Karpas-422 (cell line): ENCODE measurements at regions not wholly inside any gene's neighbourhood (a gene's known extent, or its start where the extent isn't known, plus 50 kb on each side); places are given as distances from the start of the nearest gene placed in this dataset.
A peak's percentile ranks its signal among the peaks of the same experiment; 100 is the strongest.

Source experiments
- DNase-seq: peaks from one replicate; pipeline ENCODE4 v3.0.0-alpha.2; 2015
- H2AFZ ChIP-seq: fragments of 200-600 bp; sonication (generic); 2 replicates; pipeline ENCODE4 v1.6.1; 2014; ENCODE audit warnings: antibody characterized with exemption, low read length, mixed read lengths
- H3K27ac ChIP-seq: fragments of 200-600 bp; sonication (generic); 2 replicates; pipeline ENCODE4 v1.5.1; 2014; ENCODE audit warnings: mild to moderate bottlenecking, low read length, moderate library complexity
- H3K27me3 ChIP-seq: fragments of 200-600 bp; sonication (generic); 2 replicates; pipeline ENCODE4 v1.6.1; 2014; ENCODE audit warnings: low read length, mixed read lengths
- H3K36me3 ChIP-seq: fragments of 200-600 bp; sonication (generic); 2 replicates; pipeline ENCODE4 v1.6.1; 2014; ENCODE audit warnings: low read length, mixed read lengths; ENCODE audit not compliant: insufficient read depth
- H3K4me1 ChIP-seq: fragments of 200-600 bp; sonication (generic); 2 replicates; pipeline ENCODE4 v1.6.1; 2014; ENCODE audit warnings: mild to moderate bottlenecking, low read length, mixed read lengths
- H3K4me2 ChIP-seq: fragments of 200-600 bp; sonication (generic); 2 replicates; pipeline ENCODE4 v1.6.1; 2014; ENCODE audit warnings: low read length, low read depth, mild to moderate bottlenecking; ENCODE audit not compliant: poor library complexity, severe bottlenecking
- H3K4me3 ChIP-seq: fragments of 200-600 bp; sonication (generic); 2 replicates; pipeline ENCODE4 v1.5.1; 2014; ENCODE audit warnings: mild to moderate bottlenecking, antibody characterized with exemption, low read length, mixed read lengths
- H3K79me2 ChIP-seq: fragments of 200-600 bp; sonication (generic); 2 replicates; pipeline ENCODE4 v1.6.1; 2014; ENCODE audit warnings: mild to moderate bottlenecking, low read length, mixed read lengths
- H3K9ac ChIP-seq: fragments of 200-600 bp; sonication (generic); 2 replicates; pipeline ENCODE4 v1.6.0; 2014; ENCODE audit warnings: low read length
- H3K9me2 ChIP-seq: fragments of 200-600 bp; sonication (generic), shearing (Covaris generic); replicated peaks from 2 replicates; pipeline ENCODE4 v1.6.0; 2014; ENCODE audit warnings: mild to moderate bottlenecking, low read length, moderate library complexity; ENCODE audit not compliant: insufficient read depth
- H3K9me3 ChIP-seq: fragments of 300-700, 200-600 bp; sonication (generic); 2 replicates; pipeline ENCODE4 v1.6.1; 2014; ENCODE audit warnings: low read length, mixed read lengths
- H4K20me1 ChIP-seq: fragments of 200-600 bp; sonication (generic); 2 replicates; pipeline ENCODE4 v1.6.1; 2014; ENCODE audit warnings: mild to moderate bottlenecking, antibody characterized with exemption, low read length, low read depth; ENCODE audit not compliant: insufficient read depth

GRCh38 chr3:40968666-40969065 is 230.6 kb upstream of the CTNNB1 start:
- H3K27ac ChIP-seq = no peak overlapping the region
- H3K79me2 ChIP-seq = no peaks in the 10 kb centered on the region
- no peak overlapping the region for H3K9ac ChIP-seq
- no peak overlapping the region for H3K4me3 ChIP-seq
- H4K20me1 ChIP-seq = no peaks in the 10 kb centered on the region
- H3K4me1 ChIP-seq = peaks cover 10% of the 10 kb centered on the region
- H3K4me2 ChIP-seq = no peak overlapping the region
- H3K9me3 ChIP-seq = no peaks in the 10 kb centered on the region
- no peaks in the 10 kb centered on the region for H3K9me2 ChIP-seq
- no peak overlapping the region for H2AFZ ChIP-seq
- no peaks in the 10 kb centered on the region for H3K36me3 ChIP-seq
- DNase-seq = no peak
- no peaks in the 10 kb centered on the region for H3K27me3 ChIP-seq

GRCh38 chr3:40969341-40969740 is 230.0 kb upstream of the CTNNB1 start:
- Histone ChIP-seq H3K4me3 (no peak overlapping the region), H3K9me2 (no peaks in the 10 kb centered on the region), H3K27ac (no peak overlapping the region), H3K9ac (no peak overlapping the region), H3K9me3 (no peaks in the 10 kb centered on the region), H3K4me1 (peaks cover 10% of the 10 kb centered on the region), H2AFZ (no peak overlapping the region), H3K27me3 (no peaks in the 10 kb centered on the region), H3K79me2 (no peaks in the 10 kb centered on the region), H3K4me2 (no peak overlapping the region), H4K20me1 (no peaks in the 10 kb centered on the region), H3K36me3 (no peaks in the 10 kb centered on the region)
- no peak for DNase-seq

GRCh38 chr3:40969756-40970466 is 229.4 kb upstream of the CTNNB1 start:
- Histone ChIP-seq H3K4me2 (no peak overlapping the region), H4K20me1 (no peaks in the 10 kb centered on the region), H3K79me2 (no peaks in the 10 kb centered on the region), H3K27me3 (no peaks in the 10 kb centered on the region), H3K9me2 (no peaks in the 10 kb centered on the region), H2AFZ (no peak overlapping the region), H3K9ac (no peak overlapping the region), H3K27ac (no peak overlapping the region), H3K36me3 (no peaks in the 10 kb centered on the region), H3K4me3 (no peak overlapping the region), H3K9me3 (no peaks in the 10 kb centered on the region), H3K4me1 (peaks cover 10% of the 10 kb centered on the region)
- no peak for DNase-seq

GRCh38 chr3:40971191-40972168 is 227.8 kb upstream of the CTNNB1 start:
- Histone ChIP-seq H3K27ac (no peak overlapping the region), H3K4me1 (peaks cover 10% of the 10 kb centered on the region), H3K4me2 (peak overlapping the region; percentile 34), H3K9me2 (no peaks in the 10 kb centered on the region), H2AFZ (no peak overlapping the region), H3K4me3 (no peak overlapping the region), H3K27me3 (no peaks in the 10 kb centered on the region), H3K9me3 (no peaks in the 10 kb centered on the region), H3K36me3 (no peaks in the 10 kb centered on the region), H3K9ac (no peak overlapping the region), H4K20me1 (no peaks in the 10 kb centered on the region), H3K79me2 (no peaks in the 10 kb centered on the region)
- DNase-seq = peak; percentile 44

GRCh38 chr3:40972350-40972749 is 227.0 kb upstream of the CTNNB1 start:
- Histone ChIP-seq H3K79me2 (no peaks in the 10 kb centered on the region), H3K27ac (no peak overlapping the region), H3K9me2 (no peaks in the 10 kb centered on the region), H3K9ac (no peak overlapping the region), H3K4me3 (no peak overlapping the region), H3K27me3 (no peaks in the 10 kb centered on the region), H3K36me3 (no peaks in the 10 kb centered on the region), H2AFZ (no peak overlapping the region), H4K20me1 (no peaks in the 10 kb centered on the region), H3K4me2 (no peak overlapping the region), H3K9me3 (no peaks in the 10 kb centered on the region), H3K4me1 (peaks cover 10% of the 10 kb centered on the region)
- no peak for DNase-seq

GRCh38 chr3:40973141-40973540 is 226.2 kb upstream of the CTNNB1 start:
- H3K4me3 ChIP-seq = no peak overlapping the region
- no peaks in the 10 kb centered on the region for H3K36me3 ChIP-seq
- H3K4me2 ChIP-seq = no peak overlapping the region
- no peaks in the 10 kb centered on the region for H3K27me3 ChIP-seq
- DNase-seq = no peak
- H2AFZ ChIP-seq = no peak overlapping the region
- H3K9ac ChIP-seq = no peak overlapping the region
- no peaks in the 10 kb centered on the region for H3K9me3 ChIP-seq
- no peaks in the 10 kb centered on the region for H4K20me1 ChIP-seq
- no peak overlapping the region for H3K27ac ChIP-seq
- no peaks in the 10 kb centered on the region for H3K79me2 ChIP-seq
- no peaks in the 10 kb centered on the region for H3K9me2 ChIP-seq
- peaks cover 10% of the 10 kb centered on the region for H3K4me1 ChIP-seq

- no peaks in the 10 kb centered on the region for H3K27me3 ChIP-seq
Observed at GRCh38 chr3:40975711-40976121, 223.6 kb upstream of the CTNNB1 start.

GRCh38 chr3:40976241-40976640 is 223.1 kb upstream of the CTNNB1 start:
- Histone ChIP-seq H2AFZ (no peak overlapping the region), H3K4me1 (peaks cover 9% of the 10 kb centered on the region), H3K9me2 (no peaks in the 10 kb centered on the region), H3K27me3 (no peaks in the 10 kb centered on the region), H3K79me2 (no peaks in the 10 kb centered on the region), H4K20me1 (no peaks in the 10 kb centered on the region), H3K4me2 (no peak overlapping the region), H3K27ac (no peak overlapping the region), H3K9ac (no peak overlapping the region), H3K9me3 (no peaks in the 10 kb centered on the region), H3K4me3 (no peak overlapping the region), H3K36me3 (no peaks in the 10 kb centered on the region)
- DNase-seq = no peak

More at GRCh38 chr3:40975711-40976121, 223.6 kb upstream of the CTNNB1 start:
- peaks cover 10% of the 10 kb centered on the region for H3K4me1 ChIP-seq
- H3K4me2 ChIP-seq = no peak overlapping the region
- no peak overlapping the region for H2AFZ ChIP-seq
- no peak overlapping the region for H3K4me3 ChIP-seq
- H3K27ac ChIP-seq = no peak overlapping the region
- no peaks in the 10 kb centered on the region for H3K9me2 ChIP-seq
- no peak for DNase-seq
- H3K9me3 ChIP-seq = no peaks in the 10 kb centered on the region
- no peaks in the 10 kb centered on the region for H4K20me1 ChIP-seq
- no peak overlapping the region for H3K9ac ChIP-seq
- no peaks in the 10 kb centered on the region for H3K79me2 ChIP-seq
- no peaks in the 10 kb centered on the region for H3K36me3 ChIP-seq
